Uterus (tissue), 2 donors: ENCODE measurements at regions not wholly inside any gene's neighbourhood (a gene's known extent, or its start where the extent isn't known, plus 50 kb on each side); places are given as distances from the start of the nearest gene placed in this dataset.

Source experiments
- POLR2A ChIP-seq, 2 donors: fragments of 450-650 bp; IDR thresholded peaks; one replicate each; pipeline ENCODE4 v1.6.1; 2016; ENCODE audit warnings: antibody characterized with exemption in 2 of 2, mild to moderate bottlenecking in 1 of 2, moderate library complexity in 1 of 2
- TF ChIP-seq, protein P1 (sequence below), 4 experiments: fragments of 200-600 bp in 2 of 4; fragments of 450-650 bp in 2 of 4; sonication (generic) in 2 of 4; IDR thresholded peaks; one replicate each; pipeline ENCODE4 v1.5.1; 2016 to 2019; ENCODE audit warnings: antibody characterized with exemption in 4 of 4, mild to moderate bottlenecking in 2 of 4, moderate library complexity in 1 of 4

DNA sequence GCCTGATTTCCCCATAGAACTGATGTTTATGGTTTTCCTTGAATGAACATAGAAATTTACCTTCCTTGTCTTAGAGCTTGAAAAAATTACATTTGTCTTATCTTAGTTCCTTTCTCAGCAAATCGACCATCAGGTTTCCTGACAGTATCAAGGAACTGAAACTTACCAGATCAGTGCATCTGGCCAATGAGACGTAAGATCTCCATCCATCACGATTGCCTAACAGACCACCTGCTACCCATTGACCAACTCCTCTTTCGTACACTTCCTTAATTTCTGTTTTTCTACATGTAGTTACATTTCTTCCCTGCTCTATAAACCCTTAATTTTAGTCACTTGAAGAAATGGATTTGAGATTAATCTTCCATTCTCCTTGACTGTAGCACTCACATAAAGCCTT, 57.4 kb upstream of the TMPRSS15 start:
- TF ChIP-seq, protein P1, sequence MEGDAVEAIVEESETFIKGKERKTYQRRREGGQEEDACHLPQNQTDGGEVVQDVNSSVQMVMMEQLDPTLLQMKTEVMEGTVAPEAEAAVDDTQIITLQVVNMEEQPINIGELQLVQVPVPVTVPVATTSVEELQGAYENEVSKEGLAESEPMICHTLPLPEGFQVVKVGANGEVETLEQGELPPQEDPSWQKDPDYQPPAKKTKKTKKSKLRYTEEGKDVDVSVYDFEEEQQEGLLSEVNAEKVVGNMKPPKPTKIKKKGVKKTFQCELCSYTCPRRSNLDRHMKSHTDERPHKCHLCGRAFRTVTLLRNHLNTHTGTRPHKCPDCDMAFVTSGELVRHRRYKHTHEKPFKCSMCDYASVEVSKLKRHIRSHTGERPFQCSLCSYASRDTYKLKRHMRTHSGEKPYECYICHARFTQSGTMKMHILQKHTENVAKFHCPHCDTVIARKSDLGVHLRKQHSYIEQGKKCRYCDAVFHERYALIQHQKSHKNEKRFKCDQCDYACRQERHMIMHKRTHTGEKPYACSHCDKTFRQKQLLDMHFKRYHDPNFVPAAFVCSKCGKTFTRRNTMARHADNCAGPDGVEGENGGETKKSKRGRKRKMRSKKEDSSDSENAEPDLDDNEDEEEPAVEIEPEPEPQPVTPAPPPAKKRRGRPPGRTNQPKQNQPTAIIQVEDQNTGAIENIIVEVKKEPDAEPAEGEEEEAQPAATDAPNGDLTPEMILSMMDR (IDR thresholded peaks at IDR 0.05) = no peak
- no peak for TF ChIP-seq POLR2A (IDR thresholded peaks at IDR 0.05)
